ENCODE measurements at regions not wholly inside any gene's neighbourhood (a gene's known extent, or its start where the extent isn't known, plus 50 kb on each side); places are given as distances from the start of the nearest gene placed in this dataset.

DNA sequence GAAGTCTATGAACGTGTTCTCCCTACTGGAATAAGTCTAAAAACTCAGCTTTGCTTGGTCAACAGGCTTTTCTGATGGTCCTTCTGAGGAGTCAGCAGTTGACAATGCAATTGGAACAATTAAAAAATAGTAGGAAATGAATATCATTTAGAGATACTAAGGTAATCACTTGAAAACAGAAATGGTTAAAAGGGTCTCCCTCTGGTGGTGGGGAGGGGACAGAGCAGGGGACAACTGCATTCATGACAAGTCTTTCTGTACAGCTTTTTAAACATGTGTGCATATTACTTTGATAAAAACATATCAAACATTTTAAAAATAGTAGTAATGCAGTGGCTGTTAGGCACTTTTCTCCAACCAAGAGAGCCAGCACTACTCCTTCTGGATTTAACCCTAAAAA, 119.9 kb upstream of the FHIT start:
- WGBS, 4 donors, result 90 to 96% (median 95%) methylated on average over 1 of the region's 1 CpG
- no peak for DNase-seq
- intact Hi-C loops (cut with DNase I), result loop anchor here in 2 of 10 donors (10.0 kb wide), 1 partner anchor 786 kb away; no protein-coding TSS in a partner anchor
- no peak for ATAC-seq
- Histone ChIP-seq H3K4me3 (no peak overlapping the region), H3K4me1 (no peaks in the 10 kb centered on the region), H3K27me3 (no peaks in the 10 kb centered on the region), H3K27ac (no peak overlapping the region), H3K9me3 (peaks cover 0 to 4% (median 0%) of the 10 kb centered on the region in 12 donors), H3K36me3 (no peaks in the 10 kb centered on the region)
- TF ChIP-seq, protein P1, sequence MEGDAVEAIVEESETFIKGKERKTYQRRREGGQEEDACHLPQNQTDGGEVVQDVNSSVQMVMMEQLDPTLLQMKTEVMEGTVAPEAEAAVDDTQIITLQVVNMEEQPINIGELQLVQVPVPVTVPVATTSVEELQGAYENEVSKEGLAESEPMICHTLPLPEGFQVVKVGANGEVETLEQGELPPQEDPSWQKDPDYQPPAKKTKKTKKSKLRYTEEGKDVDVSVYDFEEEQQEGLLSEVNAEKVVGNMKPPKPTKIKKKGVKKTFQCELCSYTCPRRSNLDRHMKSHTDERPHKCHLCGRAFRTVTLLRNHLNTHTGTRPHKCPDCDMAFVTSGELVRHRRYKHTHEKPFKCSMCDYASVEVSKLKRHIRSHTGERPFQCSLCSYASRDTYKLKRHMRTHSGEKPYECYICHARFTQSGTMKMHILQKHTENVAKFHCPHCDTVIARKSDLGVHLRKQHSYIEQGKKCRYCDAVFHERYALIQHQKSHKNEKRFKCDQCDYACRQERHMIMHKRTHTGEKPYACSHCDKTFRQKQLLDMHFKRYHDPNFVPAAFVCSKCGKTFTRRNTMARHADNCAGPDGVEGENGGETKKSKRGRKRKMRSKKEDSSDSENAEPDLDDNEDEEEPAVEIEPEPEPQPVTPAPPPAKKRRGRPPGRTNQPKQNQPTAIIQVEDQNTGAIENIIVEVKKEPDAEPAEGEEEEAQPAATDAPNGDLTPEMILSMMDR (IDR thresholded peaks at IDR 0.05), result peak in 10 of 12 donors; percentile 32 to 65 (median 50)
- no peak for TF ChIP-seq POLR2A (IDR thresholded peaks at IDR 0.05)

DNA sequence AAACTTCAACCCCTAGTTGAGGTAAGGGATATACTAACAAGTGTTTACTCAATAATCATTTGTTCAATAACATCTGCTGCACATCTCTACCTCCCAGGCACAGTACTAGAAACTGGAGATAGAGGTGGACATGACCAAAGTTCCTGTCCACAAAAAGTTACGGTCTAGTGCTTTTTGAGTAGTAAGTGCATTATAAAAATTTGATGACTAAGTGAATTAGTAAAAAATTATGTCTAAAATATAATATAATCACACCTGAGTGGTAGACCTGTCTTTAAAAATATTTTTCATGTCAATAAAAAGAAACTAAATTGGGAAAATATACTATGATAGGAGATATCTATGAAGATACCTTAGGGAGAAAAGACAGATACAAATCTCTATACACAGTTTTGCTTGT, 121.5 kb upstream of the FHIT start:
- Histone ChIP-seq H3K9me3 (no peaks in the 10 kb centered on the region), H3K4me3 (no peak overlapping the region), H3K36me3 (no peaks in the 10 kb centered on the region), H3K27me3 (no peaks in the 10 kb centered on the region), H3K27ac (no peak overlapping the region), H3K4me1 (no peaks in the 10 kb centered on the region)
- intact Hi-C loops (cut with DNase I), result loop anchor here in 2 of 10 donors (10.0 kb wide), 1 partner anchor 788 kb away; no protein-coding TSS in a partner anchor
- ATAC-seq (no peak), DNase-seq (no peak)
- TF ChIP-seq, protein P1 (IDR thresholded peaks at IDR 0.05), result no peak
- 91 to 100% (median 94%) methylated on average over 1 of the region's 1 CpG for WGBS, 4 donors

DNA sequence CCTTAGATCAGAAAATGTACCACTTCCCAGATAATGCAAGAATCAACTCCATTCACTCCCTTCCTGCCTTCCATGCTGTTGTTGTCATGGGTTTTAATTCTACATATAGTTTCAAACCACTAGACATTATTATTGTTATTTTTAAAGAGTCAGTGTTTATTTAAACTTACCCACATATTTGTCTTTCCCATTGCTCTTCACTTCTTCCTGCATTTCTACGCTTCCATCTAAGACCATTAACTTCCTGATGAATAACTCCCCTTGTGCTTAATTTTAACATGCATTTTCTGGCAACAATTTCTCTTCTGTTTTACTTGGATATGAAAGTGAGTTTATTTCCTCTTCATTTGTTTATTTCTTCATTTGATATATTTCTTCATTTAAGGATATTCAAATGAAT, 127.1 kb upstream of the FHIT start:
- H3K36me3 ChIP-seq, result no peaks in the 10 kb centered on the region
- no peak overlapping the region for H3K4me3 ChIP-seq
- no peak overlapping the region for H3K27ac ChIP-seq
- no peaks in the 10 kb centered on the region for H3K9me3 ChIP-seq
- ATAC-seq (no peak), DNase-seq (no peak)
- no peaks in the 10 kb centered on the region for H3K27me3 ChIP-seq
- WGBS, 4 donors, result 76 to 85% (median 81%) methylated on average over 1 of the region's 1 CpG
- no peaks in the 10 kb centered on the region for H3K4me1 ChIP-seq
- no peak for TF ChIP-seq POLR2A (IDR thresholded peaks at IDR 0.05)
- TF ChIP-seq, protein P1 (IDR thresholded peaks at IDR 0.05), result no peak
- intact Hi-C loops (cut with DNase I), result loop anchor here in 2 of 10 donors (10.0 kb wide), 1 partner anchor 794 kb away; no protein-coding TSS in a partner anchor

DNA sequence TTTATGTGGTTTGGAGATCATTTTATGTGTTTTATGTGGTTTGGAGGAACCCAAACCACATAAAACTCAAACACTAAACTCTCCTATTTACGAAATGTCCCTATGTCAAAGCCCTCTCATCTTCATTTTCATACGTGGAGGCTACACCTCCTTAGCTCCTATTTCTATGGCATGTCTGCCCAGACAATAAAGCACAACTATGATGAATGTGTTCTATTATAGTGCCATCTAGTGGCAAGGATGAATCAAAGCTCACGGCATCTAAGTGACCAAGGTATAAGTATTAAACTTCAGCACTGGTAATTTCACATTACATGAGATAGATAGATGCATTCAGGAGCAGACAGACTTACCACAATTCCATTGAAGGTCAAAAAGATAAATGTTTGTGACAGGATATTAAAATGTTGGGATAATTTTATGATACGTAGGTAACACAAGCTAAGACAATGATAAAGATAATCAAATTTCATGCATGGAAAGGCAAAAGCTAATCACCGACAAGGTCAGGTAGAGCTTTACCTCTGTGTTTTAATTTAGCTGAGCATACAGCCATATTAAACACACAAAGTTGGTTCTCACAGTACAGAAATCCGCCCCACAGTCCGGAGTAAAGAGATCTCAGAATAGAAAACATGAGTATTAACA, 130.6 kb upstream of the FHIT start:
- Histone ChIP-seq H3K36me3 (no peaks in the 10 kb centered on the region), H3K4me3 (no peak overlapping the region), H3K27ac (no peak overlapping the region), H3K9me3 (no peaks in the 10 kb centered on the region), H3K27me3 (no peaks in the 10 kb centered on the region), H3K4me1 (no peaks in the 10 kb centered on the region)
- 70 to 82% (median 81%) methylated on average over 7 of the region's 7 CpGs for WGBS, 4 donors
- DNase-seq (no peak), ATAC-seq (peak in 3 of 4 donors; percentile 56 to 77 (median 62))
- intact Hi-C loops (cut with DNase I), result no loop called here
- TF ChIP-seq POLR2A (IDR thresholded peaks at IDR 0.05), result no peak
- TF ChIP-seq, protein P1 (IDR thresholded peaks at IDR 0.05), result peak; percentile 53 to 75 (median 66)
